DMS153 treated with DMSO at 0.1 percent for 48 hours (cell line): ENCODE measurements at regions not wholly inside any gene's neighbourhood (a gene's known extent, or its start where the extent isn't known, plus 50 kb on each side); places are given as distances from the start of the nearest gene placed in this dataset.

Source experiments
- DNase-seq: peaks from one replicate; lab custom pipeline; 2025; ENCODE audit not compliant: unreplicated experiment; lab: John Stamatoyannopoulos, UW

DNA sequence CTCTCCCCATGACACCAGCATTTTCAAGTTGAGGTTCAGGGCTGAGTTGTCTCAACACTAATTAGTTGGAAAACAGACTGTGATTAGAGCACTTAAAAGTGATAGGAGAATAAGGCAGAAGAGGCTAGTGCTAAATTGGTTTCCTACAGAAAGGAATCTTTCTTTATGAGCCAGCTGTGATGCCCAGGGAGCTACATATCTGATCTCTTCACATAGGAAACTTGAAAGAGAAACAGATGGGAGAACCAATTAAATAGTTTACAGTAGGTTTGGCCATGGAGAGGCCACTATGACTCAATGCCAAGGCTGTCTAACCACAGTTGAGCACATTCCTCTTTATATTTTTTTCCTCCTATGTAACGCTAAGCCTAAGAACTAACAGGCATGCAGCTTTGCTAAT lies 418.3 kb upstream of the CYRIA start:
- no peak for DNase-seq

- DNase-seq = no peak
Measured at GRCh38 chr2:17079262-17079661, 413.6 kb upstream of the CYRIA start.

GRCh38 chr2:17076533-17076932 lies 410.9 kb upstream of the CYRIA start:
- DNase-seq = no peak

- no peak for DNase-seq
Measured at GRCh38 chr2:17070711-17071110, 405.1 kb upstream of the CYRIA start.

DNA sequence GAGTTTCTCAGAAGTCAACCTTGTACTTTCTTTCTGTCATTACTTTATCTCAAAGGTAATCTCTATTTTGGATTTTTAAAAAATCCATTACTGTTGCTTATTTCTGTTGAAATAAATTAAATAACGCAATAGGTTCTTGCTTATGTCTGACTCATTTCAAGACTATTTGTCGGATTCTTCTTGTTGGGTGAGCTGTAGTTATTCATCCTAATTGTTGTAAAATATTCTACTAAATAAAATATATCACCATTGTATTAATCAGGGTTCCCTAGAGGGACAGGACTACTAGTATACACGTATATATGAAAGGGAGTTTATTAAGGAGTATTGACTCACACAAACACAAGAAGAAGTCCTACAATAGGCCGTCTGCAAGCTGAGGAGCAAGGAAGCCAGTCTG lies 403.9 kb upstream of the CYRIA start:
- no peak for DNase-seq

DNA sequence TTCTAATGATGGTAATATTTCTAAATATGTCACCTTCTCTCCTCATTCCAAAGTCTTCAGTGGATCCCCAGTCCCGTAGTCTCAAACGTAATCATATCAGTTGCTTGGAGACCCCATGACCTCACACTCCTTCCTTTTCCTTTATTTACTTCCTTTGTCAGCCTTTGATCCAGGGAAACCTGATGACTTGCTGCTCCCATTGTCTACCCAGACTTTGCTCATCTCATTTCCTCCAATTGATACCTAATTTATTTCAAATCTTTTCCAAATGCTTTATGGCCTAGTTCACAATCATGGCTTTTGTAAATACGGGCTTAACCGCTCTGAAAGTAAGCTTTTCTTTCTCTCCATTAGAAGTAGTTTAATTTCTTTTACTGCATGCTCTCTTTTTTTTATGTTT lies 402.4 kb upstream of the CYRIA start:
- DNase-seq = no peak

DNA sequence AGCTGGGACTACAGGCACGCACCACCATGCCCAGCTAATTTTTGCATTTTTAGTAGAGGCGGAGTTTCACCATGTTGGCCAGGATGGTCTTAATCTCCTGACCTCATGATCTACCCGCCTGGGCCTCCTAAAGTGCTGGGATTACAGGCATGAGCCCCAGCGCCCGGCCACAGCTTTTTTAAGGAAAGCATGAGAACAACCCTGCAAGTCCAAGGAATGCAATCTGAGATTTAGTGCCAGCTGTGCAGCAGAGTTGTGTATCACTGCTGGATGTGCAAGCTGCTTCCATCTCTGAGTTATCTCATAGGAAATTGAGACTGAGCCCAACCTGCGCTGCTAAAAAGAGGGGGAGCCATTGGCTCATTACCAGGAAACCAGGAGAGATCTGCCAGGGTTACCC lies 399.9 kb upstream of the CYRIA start:
- no peak for DNase-seq

DNA sequence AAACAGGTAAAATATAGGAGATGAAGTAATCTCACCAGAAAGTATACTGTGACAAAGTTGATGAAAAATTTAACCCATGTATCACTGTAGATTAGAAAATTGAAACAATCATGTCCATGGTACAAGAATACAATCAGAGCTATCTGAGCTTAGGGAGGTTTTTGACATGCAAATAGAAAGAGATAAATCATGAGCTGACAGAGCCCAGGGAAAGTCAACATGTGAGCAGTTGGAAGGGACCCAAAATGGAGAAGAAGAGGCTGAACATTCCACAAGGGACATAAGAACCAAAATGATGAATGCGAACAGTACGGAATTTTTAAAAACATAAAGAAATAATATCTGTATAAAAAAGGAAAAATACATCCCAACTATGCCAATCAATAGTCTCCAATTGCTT lies 395.4 kb upstream of the CYRIA start:
- DNase-seq = no peak

DNA sequence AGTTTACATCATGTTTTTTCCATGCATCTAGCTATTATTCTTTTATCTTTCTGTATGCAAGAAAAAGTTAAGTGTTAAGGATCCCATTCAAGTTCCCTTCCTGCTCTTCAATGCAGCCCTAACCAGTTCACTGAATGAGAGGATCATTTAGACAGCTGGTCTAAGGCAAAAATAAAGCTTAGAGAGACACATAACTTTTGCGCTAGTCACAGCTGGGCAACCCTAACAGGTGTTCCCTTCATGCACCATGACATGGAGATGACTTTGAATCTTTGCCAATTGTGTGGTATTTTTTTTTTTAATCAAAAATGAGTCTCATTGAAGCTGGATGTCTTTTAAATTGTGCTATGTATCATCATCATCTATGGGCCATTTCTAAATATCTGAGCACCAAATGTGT lies 393.8 kb upstream of the CYRIA start:
- DNase-seq = no peak

- DNase-seq = no peak
Measured at GRCh38 chr2:17058772-17059402, 393.3 kb upstream of the CYRIA start.

DNA sequence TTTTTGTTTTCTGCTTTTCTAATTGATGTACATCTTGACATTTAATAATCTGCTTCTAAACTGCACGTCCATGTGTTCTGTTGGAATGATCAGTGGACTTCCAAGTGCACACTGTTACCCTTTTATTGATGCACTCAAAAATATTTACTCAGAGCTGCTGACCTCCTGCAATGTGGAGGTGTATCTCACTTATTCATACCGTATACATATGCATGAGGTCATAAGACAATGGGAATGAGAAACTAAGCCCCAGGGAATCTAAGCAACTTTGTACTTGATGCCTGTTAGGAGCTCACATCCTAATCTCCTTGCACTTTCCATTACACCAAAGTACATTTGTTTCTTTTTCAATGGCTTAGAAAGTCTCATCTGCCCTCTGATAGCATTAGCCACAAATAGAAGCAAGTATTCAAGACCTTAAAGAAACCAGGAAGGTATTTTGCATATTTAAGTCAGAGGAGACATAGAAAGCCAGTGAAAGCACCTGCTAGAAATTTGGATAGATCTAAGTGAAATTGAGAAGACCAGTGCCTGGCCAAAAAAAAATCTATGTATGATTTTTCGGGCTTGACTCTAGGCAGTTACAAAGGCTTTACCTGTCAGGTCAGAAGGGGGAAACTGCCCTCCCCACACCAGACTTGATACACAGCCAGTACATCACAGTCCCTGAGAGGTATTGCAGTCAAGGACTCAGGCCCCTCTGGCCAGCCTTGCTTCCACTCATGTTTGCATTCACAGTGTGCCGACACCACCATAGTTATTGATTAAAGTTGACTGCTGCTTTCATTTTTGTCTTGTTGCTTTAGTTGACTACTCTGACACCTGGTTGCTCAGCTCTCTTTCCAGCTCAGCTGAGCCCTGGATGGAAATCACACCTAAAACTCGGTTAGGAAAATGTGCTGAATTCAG lies 391.7 kb upstream of the CYRIA start:
- DNase-seq = no peak

DNA sequence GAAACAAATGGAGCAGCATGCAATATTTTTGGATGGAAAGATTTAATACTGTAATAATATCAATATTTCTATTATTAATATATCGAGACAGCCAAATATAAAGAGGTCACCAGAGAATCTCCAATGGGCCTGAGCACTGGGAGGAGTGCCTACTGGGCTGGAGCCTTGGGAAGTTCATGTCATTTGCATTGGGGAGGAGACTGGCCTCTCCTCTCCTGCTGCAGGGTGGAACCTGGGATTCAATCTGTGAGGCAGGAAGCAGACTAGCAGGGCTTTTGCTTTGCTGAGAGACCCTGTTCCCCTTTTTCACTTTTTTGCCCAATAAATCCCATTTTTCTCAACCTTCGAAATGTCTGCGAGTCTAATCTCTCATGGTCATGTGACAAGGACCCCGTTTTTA lies 390.6 kb upstream of the CYRIA start:
- DNase-seq = no peak

DNA sequence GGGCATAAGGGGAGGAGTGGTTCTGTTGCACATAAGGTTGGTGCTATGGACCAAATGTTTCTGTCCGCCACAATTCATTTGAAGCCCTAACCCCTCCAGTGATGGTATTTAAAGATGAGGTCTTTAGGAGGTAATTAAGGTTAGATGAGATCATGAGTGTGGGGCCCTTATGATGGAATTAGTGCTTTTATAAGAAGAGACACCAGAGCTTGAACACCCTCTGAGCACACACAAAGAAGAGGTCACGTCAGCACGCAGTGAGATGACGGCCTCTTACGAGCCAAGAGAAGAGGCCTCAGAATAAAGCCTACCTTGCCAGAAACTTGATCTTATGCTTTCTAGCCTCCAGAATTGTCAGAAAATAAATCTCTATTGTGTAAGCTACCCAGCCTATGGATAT lies 386.4 kb upstream of the CYRIA start:
- no peak for DNase-seq

DNA sequence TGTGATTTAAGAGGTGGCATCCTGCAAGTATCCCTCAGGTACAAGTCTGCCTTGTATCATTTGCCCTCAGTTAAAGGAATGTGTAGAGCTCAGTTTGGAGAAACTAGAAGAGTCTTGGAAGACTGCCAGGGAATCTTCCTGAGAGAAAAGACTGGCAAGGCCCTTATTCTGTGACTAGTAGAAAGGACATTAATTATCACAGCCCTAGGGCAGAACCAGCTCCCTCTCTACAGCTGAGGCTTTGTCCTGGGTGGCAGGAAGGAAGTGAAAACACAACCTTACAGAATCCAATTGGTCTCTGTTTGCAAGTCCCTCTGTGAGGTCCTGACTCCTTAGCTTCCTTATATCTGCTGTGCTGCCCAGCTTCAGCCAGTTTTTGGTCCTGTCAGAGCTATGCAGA lies 385.9 kb upstream of the CYRIA start:
- no peak for DNase-seq

DNA sequence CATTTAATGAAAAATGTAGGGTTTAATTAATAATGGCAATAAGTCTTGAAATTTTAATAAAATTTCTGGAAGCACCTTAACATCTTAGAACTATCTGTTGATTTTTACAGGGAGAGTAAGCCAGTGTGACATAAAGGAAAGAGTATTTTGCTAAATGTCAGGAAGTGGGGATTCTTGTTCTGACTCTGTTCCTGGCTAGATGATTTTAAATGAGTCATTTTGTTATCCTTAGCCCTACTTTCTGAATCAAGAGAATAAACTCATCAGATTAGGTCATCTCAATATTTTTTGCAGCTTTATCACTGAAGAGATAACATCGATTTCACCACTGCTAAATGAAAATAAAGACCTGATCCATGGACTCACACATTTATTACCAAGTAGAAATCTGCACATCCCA lies 377.5 kb upstream of the CYRIA start:
- DNase-seq = no peak

DNA sequence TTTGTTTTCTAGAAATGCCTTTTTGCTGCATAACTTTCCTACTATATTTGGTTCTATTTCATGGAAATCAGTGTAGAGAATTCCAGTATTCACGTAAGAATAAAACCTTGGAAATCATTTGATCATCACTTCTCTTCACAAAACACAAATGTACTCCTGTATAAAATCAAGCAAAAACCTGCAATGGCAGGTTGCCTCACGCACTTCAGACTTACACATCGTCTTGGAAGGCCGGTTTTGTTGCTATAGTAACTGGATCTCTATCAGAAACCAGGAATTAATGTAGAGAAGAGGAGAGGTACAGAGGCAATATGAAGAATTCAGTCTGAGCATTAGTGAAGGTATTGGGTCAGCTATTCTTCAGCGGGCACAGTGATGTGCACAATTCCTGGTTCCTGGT lies 370.7 kb upstream of the CYRIA start:
- no peak for DNase-seq

DNA sequence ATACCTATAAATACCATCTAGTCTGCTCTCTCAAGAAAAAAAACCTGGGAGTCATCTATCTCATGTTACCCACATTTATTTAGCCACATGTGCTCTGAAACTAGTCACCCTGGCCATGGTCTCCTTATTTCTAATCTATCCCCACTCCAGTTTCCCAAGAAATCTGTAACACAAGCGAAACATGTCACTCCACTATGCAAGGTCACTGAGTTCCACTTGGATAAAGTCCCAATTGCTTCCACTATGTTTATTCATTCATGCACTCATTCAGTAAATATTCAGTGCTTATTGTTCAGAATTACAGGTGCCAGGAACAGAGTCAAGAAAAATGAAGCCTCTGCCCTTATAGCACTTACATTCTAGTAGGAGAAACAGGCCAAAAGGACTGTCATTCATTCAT lies 369.4 kb upstream of the CYRIA start:
- no peak for DNase-seq

- no peak for DNase-seq
Measured at GRCh38 chr2:17030047-17030446, 364.4 kb upstream of the CYRIA start.

GRCh38 chr2:17012297-17012696 lies 346.7 kb upstream of the CYRIA start:
- DNase-seq = no peak

DNA sequence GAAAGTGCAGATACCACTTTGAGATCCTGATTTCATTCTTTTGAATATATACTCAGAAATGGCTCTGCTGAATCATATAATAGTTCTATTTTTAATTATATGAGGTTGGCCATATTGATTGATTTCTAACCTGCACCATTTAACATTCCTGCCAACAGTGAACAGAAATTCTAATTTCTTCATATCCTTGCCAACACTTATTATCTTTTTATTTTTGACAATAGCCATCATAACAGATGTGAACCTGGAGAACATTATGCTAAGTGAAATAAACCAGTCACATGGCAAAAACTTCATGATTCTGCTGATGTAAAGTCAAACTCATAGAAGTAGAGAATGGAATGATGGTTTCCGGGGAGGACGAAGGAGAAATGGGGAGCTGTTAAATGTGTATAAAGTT lies 344.5 kb upstream of the CYRIA start:
- DNase-seq = no peak

GRCh38 chr2:17000184-17000482 lies 334.5 kb upstream of the CYRIA start:
- no peak for DNase-seq

GRCh38 chr2:16999347-17000183 lies 333.9 kb upstream of the CYRIA start:
- DNase-seq = no peak
